EH (cell line): ENCODE measurements at regions not wholly inside any gene's neighbourhood (a gene's known extent, or its start where the extent isn't known, plus 50 kb on each side); places are given as distances from the start of the nearest gene placed in this dataset.
"Not testable (repeated sequence)": the region's sequence is repeated elsewhere in the genome, so short reads cannot be mapped to it uniquely, and the experiment has no call there.

Source experiments
- DNase-seq: peaks from one replicate; pipeline ENCODE4 v3.0.0-alpha.2; 2015; ENCODE audit warnings: low read depth

DNA sequence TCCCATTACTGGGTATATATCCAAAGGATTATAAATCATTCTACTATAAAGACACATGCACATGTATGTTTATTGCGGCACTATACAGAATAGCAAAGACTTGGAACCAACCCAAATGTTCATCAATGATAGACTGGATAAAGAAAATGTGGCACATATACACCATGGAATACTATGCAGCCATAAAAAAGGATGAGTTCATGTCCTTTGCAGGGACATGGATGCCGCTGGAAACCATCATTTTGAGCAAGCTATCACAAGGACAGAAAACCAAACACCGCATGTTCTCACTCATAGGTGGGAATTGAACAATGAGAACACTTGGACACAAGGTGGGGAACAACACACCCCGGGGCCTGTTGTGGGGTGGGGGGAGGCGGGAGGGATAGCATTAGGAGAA, 57.0 kb upstream of the NEUROD1 start:
- DNase-seq: not testable (repeated sequence)

DNA sequence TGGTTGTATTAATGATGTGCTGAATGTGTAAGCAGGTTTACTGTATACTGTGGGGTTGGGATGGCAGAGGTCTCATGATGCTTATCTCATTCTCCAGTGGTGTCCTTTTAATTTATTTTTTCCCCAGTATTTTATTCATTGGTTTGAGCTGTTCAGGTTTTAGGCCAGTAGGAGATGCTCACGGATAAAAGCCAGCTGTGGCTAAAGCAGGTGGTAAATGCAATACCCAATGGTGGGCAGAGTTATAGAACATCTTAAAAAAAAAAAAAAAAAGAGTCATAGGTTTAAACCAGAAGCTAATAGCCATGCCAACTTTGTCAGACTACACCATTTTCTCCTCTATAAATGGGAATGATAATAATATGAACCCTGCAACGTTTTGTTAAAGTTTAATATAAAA, 57.8 kb upstream of the NEUROD1 start:
- no peak for DNase-seq

DNA sequence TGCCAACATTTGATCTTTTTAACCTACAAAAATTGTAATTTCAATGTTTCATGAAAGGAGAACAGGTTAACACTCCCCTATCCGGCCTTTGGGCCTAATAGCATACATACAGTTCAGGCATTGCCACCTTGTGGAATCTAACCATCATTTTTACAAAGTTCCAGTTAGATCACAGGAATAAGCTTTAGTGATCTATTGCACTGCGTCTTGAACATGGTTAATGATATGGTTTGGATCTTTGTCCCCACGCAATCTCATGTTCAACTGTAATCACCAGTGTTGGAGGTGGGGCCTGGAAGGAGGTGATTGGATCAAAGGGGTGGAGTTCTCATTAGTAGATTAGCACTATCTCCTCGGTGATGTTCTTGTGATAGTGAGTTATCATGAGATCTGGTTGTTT, 58.2 kb upstream of the NEUROD1 start:
- no peak for DNase-seq

DNA sequence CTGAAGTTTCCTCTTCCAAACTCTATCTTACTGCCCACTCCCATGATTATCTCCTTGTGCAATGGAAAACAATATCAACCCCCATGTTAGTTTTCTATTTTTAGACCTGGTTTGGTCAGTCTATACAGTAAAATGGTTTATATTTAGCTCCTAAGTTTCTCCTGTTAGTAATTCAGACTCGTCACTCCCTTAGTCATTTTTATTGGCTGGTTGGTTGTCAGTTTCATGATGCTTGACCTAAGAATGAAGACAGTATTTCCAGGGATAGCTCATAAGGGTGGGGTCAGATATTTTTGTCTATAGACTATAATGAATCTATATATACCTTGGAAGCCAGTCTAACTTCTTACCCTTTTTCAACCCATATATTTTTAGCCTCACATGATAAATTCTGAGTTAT, 61.4 kb upstream of the NEUROD1 start:
- peak; percentile 75 for DNase-seq

DNA sequence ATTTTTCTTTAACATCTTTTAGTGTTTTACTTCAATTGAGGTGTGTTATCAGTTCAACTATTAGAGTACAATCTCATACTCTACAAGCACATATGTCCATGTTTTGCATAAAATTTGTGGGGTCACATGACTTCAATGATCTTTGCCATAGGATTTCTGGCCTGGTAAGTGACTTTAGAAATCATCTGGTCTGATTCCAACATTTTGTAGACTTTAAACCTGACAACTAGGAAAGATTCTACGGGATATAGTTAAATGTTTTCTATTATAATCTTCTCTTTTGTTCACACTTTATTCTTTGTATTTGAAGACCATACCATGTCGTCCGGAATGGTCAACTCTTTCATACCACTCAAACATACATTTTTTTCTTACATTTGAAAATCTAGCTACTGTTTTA, 62.0 kb upstream of the NEUROD1 start:
- DNase-seq: no peak

DNA sequence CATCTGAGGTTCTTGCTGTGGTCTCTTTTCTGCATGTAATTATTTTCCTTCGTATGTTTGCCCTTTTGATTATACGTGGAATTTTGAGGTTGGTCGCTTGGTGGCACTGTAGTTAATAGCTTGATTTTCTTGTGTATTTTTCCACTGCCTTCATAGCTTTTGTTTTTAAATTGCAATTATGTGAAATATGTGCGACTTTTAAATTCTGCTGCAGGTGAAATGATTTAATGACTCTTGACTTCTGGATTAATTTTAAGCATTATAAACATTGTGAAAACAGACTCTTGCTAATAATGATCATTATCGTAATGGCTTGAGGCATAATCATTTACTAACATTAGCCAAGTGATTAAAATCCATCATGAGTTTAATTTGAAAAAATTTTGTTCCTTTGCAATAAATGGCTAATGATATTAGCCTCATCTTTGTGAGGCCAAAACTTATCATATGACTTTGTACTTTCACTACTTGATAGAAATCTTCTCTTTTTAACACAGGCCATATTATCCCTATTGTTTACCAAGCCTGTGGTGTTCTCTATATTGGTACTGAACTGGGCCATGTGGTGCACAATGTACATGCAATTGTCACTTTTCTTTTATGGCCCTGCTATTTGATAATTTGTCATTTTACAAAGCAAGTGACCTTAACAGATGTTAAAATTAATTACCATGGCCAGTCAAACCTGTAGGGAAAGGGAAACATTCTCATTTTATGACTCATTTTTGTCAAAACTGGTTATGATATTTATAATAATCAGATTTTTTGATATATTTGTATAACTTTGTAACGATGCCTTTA, 62.8 kb upstream of the NEUROD1 start:
- peak; percentile 69 for DNase-seq

DNA sequence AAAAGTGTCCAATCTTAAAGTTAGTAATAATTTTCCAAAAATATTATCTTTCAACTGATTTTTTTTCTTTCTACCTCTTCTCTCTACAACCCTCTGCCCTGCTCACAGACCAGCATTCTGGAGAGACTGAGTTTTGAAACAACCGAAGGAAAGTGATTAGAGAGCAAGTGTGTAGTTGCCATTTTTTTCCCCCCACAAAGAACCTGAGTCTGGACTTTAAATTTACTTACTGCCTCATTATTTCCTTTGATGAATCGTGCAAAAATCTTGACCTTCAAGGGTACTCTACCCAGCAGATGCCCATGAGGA, 63.4 kb upstream of the NEUROD1 start:
- DNase-seq: no peak

DNA sequence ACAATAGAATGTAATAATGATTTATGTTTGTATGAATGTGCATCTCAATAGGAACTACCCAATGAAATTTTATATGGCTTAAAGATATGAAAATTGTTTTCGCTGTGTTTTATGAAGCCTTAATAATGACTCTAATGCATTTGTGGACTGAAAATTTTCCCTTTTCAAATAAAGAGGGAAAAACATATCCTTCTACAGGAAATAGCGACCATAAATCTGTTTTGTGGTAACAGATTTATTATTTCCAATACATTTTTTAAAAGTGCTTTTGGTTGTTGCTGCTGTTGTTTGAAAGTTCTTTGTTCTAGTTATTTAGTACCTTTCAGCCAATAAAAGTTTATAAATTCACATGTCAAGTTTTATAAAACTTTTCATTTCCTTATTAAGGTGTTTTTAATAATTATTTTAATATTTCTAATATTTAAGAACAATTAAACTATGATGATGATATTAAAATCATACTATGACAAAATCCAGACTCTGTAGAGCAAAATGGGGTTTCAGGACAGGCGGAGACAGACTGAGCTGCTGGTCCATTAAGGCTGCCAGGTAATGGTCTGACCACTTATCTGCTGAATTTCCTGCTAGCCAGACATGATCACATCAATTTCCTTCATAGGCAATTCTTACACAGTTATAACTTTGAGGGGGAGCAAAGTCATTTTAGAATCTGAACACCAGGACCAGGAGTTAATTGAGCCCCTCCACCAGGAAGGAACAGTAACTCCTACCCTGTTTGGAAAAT, 65.7 kb upstream of the NEUROD1 start:
- DNase-seq: no peak

DNA sequence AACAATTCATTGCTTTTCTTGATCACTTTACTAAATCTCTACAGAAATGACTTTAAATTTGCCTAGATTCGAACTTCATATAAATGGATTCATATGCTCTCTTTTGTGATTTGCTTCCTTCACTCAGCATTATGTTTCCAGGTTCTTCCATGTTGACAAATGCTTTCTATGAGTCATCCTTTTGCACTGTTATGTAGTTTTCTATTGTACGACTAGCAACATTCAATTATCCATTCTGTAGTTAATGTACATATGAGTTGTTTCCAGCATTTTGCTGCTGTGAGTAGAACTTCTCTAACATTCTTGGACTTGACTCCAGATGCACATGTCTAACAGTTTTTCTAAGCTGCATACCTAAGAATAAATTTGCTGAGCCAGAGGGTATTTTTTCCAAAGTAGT, 66.5 kb upstream of the NEUROD1 start:
- no peak for DNase-seq

DNA sequence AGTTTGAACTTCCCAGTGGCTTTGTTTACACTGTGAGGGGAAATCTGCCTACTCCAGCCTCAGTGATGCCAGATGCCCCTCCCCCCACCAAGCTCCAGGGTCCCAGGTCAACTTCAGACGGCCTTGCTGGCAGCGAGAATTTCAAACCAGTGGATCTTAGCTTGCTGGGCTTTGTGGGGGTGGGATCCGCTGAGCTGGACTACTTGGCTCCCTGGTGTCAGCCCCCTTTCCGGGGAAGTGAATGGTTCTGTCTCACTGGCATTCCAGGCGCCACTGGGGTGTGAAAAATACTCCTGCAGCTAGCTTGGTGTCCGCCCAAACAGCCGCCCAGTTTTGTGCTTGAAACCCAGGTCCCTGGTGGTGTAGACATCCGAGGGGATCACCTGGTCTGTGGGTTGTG, 70.0 kb upstream of the NEUROD1 start:
- no peak for DNase-seq

DNA sequence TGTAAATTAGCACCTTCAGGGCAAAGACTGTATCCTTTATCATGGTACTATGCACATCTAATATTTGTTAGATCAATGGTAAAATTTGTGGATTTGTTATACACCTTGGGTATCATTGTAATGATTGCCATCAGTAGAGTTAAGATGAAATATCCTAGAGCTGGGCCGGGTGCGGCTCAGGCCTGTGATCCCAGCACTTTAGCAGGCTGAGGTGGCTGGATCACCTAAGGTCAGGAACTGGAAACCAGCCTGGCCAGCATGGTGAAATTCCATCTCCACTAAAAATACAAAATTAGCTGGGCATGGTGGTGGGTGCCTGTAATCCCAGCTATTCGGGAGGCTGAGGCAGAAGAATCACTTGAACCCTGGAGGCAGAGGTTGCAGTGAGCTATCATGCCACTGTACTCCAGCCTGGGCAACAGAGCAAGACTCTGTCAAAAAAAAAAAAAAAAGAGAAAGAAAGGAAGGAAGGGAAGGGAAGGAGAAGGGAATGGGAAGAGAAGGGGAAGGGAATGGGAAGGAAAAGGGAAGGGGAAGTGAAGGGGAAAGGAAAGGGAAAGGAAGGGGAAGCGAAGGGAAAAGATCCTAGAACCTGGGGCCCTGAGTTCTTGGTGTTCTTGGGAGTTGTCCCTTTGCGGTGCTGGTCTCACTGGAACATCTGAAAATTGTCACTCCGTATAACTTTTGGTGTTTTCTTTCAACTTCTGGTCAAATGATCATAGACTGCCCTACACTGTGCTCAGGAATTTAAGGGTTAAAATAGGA, 71.1 kb upstream of the NEUROD1 start:
- no peak for DNase-seq

DNA sequence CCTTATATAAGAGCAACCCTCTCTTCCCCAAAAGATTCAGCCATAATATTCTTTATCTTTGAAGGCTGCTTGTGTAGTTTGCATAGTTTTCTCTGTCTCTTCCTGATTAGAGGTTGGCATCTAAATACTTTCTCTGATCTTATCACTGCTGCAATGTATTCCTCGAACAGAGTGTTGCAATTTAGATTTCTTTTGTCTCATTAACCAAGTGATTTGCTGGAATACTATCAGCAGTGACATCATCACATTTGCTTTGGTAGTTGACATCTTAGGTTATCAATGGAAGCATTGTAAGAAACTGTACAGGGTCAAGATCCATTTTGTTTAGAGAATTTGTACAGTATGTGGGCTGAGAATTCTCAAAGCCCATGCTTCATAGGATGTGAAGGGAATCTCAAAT, 72.0 kb upstream of the NEUROD1 start:
- DNase-seq: peak; percentile 50

DNA sequence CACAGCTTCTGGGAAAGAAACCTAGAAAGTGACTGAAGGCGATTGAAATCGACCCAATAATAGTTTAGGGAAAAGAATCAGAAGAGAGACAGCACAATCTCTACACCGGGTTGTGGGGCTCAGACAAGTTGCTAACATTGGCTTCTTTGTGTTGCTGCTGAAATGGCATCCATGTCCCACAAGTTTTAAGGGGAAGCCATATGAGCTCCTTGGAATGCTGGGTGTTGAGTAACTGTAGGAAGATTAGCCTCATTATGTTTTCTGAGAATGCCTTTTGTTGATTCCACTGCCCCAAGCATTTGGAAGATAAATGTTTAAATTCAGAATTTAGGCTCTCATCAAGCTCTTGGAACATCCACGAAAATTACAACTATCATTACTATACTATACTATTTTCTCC, 73.4 kb upstream of the NEUROD1 start:
- DNase-seq: no peak

DNA sequence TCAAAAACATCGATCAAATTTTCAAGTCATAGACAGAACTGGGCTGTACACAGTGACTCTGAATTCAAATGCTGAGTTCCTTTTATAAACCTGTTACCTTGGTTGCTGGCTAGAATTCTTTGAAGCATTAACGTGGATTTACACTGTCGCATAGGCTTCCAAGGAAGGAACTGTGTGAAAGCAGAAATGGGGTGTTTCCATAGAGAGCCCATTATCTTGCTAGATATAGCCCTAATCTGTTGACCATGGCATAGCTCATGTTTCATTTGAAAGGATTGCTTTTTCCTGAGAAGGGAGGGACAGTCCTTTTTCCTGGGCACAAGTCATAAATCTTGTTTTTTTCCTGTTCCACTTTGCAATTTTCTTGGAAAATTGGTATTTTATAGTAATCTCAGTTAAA, 73.8 kb upstream of the NEUROD1 start:
- DNase-seq: no peak

DNA sequence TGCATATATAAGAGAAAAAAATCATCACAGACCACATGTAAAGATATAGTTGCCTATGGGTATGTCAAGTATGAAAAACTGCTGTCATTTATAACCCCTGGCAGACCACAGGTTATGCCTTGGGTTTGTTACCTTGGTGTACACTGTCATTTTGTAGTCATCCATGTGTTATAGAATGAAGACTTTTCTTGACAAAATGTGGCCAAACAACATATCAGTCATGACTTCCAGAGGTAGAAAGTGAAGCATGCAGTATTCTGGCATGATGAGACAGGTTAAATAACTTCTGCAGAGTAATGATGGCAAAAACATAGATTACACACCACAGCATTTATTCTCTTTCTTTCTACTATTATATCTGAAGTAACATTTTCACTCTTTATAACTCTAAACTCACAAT, 74.9 kb upstream of the NEUROD1 start:
- no peak for DNase-seq

DNA sequence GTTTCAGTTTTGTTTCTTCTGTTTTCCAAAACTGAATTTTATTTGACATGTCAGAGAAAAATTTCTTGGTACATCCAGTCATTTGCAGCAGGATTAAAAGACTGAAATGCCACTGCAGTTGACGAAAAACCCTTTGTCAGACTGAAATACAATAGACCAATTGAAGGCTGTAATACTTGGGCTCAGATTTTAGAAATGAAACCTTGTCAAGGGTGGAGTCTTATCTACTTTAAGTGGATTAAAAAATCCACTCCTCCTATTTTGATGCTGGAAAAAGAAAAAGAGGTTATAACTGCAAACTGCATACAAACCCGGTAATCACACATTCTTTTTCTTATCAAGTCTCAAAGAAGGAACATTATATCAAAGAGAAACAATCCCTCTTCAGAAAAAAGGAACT, 80.2 kb upstream of the NEUROD1 start:
- no peak for DNase-seq

DNA sequence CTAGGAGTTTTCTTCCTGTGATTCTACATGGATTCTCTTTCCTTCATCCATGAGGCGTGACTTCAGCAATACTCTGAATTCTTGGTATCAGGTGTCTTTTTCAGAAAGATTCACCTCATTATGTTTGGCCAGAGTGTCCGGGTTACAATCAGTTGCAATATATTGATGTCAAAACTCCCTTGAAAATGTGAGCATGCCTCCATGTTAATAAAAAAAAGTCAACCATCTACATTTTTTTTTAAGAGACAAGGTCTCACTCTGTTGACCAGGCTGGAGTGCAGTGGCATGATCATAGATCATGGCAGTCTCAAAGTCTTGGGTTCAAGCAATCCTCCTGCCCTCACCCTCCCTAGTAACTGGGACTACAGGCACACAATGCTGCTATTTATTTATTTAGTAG, 80.9 kb upstream of the NEUROD1 start:
- no peak for DNase-seq

DNA sequence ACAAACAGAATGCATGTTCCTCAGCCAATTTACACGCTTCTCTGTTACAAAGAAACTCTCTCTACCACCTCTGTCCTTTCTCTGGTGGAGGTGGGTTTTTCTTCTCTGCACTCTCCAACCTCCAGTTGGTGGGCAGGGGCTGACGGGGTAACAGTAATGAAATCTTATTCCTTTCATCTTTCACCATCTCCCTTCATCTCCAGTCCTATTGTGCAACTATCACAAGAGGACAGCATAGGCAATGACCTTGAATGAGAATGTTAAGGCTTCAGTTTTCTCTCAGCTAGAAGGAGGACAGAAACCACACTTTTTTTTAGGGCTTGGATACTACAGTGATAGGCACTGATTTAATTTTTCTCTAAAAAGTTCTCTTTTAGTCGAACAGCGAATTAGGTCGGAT, 81.7 kb upstream of the NEUROD1 start:
- no peak for DNase-seq

DNA sequence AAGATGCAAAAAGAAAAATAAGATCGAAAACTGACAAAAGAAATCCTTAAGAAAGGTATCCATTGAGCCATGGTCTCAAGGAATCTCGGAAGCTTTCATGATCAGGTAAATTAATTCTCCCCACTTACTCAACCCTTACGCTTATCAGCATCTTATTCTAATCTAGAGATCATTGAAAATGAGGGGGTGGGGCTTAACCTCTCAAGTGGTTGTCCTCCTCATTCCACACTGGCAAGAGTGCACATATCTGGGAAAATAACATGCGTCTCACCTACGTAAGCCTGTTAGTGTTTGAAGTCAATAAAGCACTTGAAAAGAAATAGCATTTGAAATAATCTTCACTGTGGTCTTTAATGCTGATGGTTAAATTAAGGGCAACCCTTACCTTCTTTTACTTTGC, 82.5 kb upstream of the NEUROD1 start:
- DNase-seq: no peak

DNA sequence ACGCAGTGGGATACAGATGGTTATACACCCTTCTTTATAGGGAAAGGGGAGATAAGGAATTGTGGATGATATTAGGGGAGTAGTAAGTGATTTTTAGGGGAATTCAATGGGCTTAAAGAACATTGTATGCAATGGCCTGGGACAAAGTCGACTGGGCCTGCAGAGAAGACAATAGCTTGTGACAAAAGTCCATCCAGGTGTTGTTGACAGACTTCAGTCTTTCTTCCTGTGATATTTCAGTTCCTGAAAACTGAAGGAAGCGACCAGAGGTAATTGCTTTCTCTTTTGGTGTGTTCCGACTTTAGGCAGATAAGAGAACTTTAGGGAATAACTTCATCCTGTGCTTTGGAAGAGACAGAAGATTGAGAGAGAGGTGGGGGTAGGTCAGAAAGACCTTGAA, 83.1 kb upstream of the NEUROD1 start:
- no peak for DNase-seq

DNA sequence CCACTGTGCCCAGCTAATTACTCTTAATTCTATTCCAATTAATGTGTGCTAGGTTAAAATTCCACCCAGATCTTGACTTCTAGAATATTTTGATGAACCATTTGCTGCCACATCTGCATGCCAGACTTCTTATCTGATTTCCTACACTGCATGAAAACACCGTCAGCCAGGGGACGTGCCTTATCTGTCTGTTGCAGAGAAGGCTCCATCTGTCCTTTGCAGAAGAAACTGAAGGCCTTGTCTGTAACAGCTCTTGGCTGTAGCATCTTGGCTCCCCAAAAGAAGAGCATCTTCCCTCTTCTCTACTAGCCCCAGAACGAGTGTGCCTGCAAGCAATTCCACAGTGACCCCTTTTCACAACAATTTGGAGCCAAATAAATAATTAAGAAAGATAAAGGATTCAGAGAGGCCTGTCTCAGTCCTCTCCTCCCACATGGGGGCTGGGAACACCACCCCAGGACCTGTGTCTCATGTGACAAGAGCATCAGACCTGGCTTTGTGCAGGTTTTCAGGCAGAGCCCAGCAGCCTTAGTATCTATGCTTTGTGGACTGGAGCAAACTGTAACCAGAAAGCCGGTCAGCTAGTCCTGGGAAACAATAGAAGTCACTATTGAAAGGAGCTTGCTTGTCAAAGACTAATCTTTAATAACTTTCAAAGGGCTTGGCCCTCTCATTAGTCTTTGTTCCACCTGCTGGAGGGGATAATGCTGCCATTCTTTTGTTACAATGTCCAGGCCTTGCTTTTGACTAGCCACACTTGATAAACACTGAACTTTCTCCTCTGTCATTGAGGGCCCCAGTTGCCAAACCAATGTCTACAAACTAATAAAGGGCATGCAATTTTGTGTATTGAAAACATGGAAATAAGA, 84.0 kb upstream of the NEUROD1 start:
- DNase-seq: no peak

DNA sequence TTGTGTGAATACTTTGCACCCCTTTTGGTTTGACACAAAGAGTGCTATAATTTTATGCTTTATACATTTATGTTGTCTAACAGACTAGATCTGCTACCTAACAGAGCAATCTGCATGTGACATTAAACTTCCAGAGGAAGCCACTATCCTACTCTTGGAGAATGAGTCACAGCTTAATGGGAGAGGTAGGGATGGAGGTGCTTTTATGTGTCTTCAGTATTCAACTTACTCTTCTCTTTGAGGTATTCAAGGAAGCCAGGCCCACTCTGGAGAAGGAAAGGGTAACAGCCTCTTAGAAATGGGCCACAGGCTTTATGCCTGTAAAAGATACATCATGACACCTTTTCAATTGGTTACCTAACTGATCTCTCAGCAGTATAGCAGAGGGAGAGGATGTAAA, 85.8 kb upstream of the NEUROD1 start:
- DNase-seq: no peak
